ENCODE measurements at regions not wholly inside any gene's neighbourhood (a gene's known extent, or its start where the extent isn't known, plus 50 kb on each side); places are given as distances from the start of the nearest gene placed in this dataset.
A peak's percentile ranks its signal among the peaks of the same experiment; 100 is the strongest.

GRCh38 chr10:4088354-4089066 is 303.5 kb upstream of the KLF6 start:
- no peak for DNase-seq (ENCODE audit: low read depth)

- DNase-seq (ENCODE audit: low read depth): no peak
Observed at GRCh38 chr10:4086131-4086898, 301.3 kb upstream of the KLF6 start.

GRCh38 chr10:4083509-4084003 is 298.5 kb upstream of the KLF6 start:
- DNase-seq (ENCODE audit: low read depth): no peak

- DNase-seq (ENCODE audit: low read depth): no peak
Observed at GRCh38 chr10:4082861-4083260, 297.9 kb upstream of the KLF6 start.

GRCh38 chr10:4081685-4082111 is 296.7 kb upstream of the KLF6 start:
- DNase-seq (ENCODE audit: low read depth): no peak

GRCh38 chr10:4080225-4080805 is 295.3 kb upstream of the KLF6 start:
- no peak for DNase-seq (ENCODE audit: low read depth)

- DNase-seq (ENCODE audit: low read depth): no peak
Observed at GRCh38 chr10:4079803-4080202, 294.8 kb upstream of the KLF6 start.

GRCh38 chr10:4077804-4078203 is 292.8 kb upstream of the KLF6 start:
- DNase-seq (ENCODE audit: low read depth): no peak

- no peak for DNase-seq (ENCODE audit: low read depth)
Observed at GRCh38 chr10:4076983-4077382, 292.0 kb upstream of the KLF6 start.

GRCh38 chr10:4075443-4075842 is 290.4 kb upstream of the KLF6 start:
- no peak for DNase-seq (ENCODE audit: low read depth)

GRCh38 chr10:4074545-4075407 is 289.8 kb upstream of the KLF6 start:
- no peak for DNase-seq (ENCODE audit: low read depth)

- DNase-seq (ENCODE audit: low read depth): peak; percentile 59
Observed at GRCh38 chr10:4073912-4074311, 288.9 kb upstream of the KLF6 start.

GRCh38 chr10:4070921-4071660 is 286.1 kb upstream of the KLF6 start:
- no peak for DNase-seq (ENCODE audit: low read depth)

GRCh38 chr10:4070184-4070583 is 285.2 kb upstream of the KLF6 start:
- DNase-seq (ENCODE audit: low read depth): no peak

GRCh38 chr10:4069491-4069890 is 284.5 kb upstream of the KLF6 start:
- DNase-seq (ENCODE audit: low read depth): peak; percentile 34

- no peak for DNase-seq (ENCODE audit: low read depth)
Observed at GRCh38 chr10:4068629-4069028, 283.6 kb upstream of the KLF6 start.

- peak; percentile 20 for DNase-seq (ENCODE audit: low read depth)
Observed at GRCh38 chr10:4067931-4068561, 283.0 kb upstream of the KLF6 start.

- DNase-seq (ENCODE audit: low read depth): no peak
Observed at GRCh38 chr10:4067531-4067930, 282.5 kb upstream of the KLF6 start.

GRCh38 chr10:4066581-4067390 is 281.8 kb upstream of the KLF6 start:
- DNase-seq (ENCODE audit: low read depth): no peak

Measured in HT1080 (cell line).